DND-41 (cell line): ENCODE measurements at regions not wholly inside any gene's neighbourhood (a gene's known extent, or its start where the extent isn't known, plus 50 kb on each side); places are given as distances from the start of the nearest gene placed in this dataset.
A peak's percentile ranks its signal among the peaks of the same experiment; 100 is the strongest.

Source experiments
- ATAC-seq: fragments of 200-7000 bp; cut with Tn5 transposase; 3 replicates; pipeline ENCODE4 v1.9.1; 2021; ENCODE audit warnings: low read depth; ENCODE audit not compliant: insufficient read depth
- DNase-seq: peaks from one replicate; pipeline ENCODE4 v3.0.0-alpha.2; 2020
- H2AFZ ChIP-seq: 2 replicates; pipeline ENCODE4 v1.6.0; 2012; ENCODE audit warnings: low read depth, low read length
- H3K27ac ChIP-seq: 2 replicates; pipeline ENCODE4 v1.5.1; 2012; ENCODE audit warnings: low read length, inconsistent platforms
- H3K27me3 ChIP-seq: fragments of 200-600 bp; sonication (generic); 2 replicates; pipeline ENCODE4 v1.6.0; 2012; ENCODE audit warnings: low read length, mild to moderate bottlenecking, inconsistent platforms; ENCODE audit not compliant: insufficient read depth, poor library complexity
- H3K36me3 ChIP-seq: 2 replicates; pipeline ENCODE4 v1.5.1; 2012; ENCODE audit warnings: low read length, inconsistent platforms; ENCODE audit not compliant: insufficient read depth
- H3K4me1 ChIP-seq: 2 replicates; pipeline ENCODE4 v1.5.1; 2012; ENCODE audit warnings: mild to moderate bottlenecking, low read length; ENCODE audit not compliant: insufficient read depth
- H3K4me2 ChIP-seq: 2 replicates; pipeline ENCODE4 v1.6.0; 2012; ENCODE audit warnings: mild to moderate bottlenecking, moderate library complexity, low read length, inconsistent platforms; ENCODE audit not compliant: insufficient read depth
- H3K4me3 ChIP-seq, 2 experiments: fragments of 200-600 bp in 1 of 2; shearing (Covaris generic) in 1 of 2; 2 replicates each; pipeline ENCODE4 v1.5.1; 2012 to 2016; ENCODE audit warnings: inconsistent platforms in 2 of 2, low read length in 2 of 2, mild to moderate bottlenecking in 2 of 2, low read depth in 1 of 2, moderate library complexity in 1 of 2
- H3K79me2 ChIP-seq: 2 replicates; pipeline ENCODE4 v1.6.0; 2012; ENCODE audit warnings: low read length, inconsistent platforms; ENCODE audit not compliant: insufficient read depth
- H3K9ac ChIP-seq: 2 replicates; pipeline ENCODE4 v1.6.0; 2012; ENCODE audit warnings: low read depth, mild to moderate bottlenecking, inconsistent platforms, low read length, moderate library complexity
- H3K9me3 ChIP-seq: 2 replicates; pipeline ENCODE4 v1.5.1; 2012; ENCODE audit warnings: low read length, moderate library complexity, mild to moderate bottlenecking, inconsistent platforms; ENCODE audit not compliant: insufficient read depth, severe bottlenecking
- H4K20me1 ChIP-seq: 2 replicates; pipeline ENCODE4 v1.6.0; 2012; ENCODE audit warnings: low read length; ENCODE audit not compliant: insufficient read depth
- EZH2 ChIP-seq: IDR thresholded peaks from 3 replicates; pipeline ENCODE4 v1.6.1; 2012; ENCODE audit warnings: borderline replicate concordance, low read depth, mild to moderate bottlenecking, moderate library complexity, low read length, inconsistent platforms; ENCODE audit not compliant: severe bottlenecking
- TF ChIP-seq, protein P1 (sequence below): IDR thresholded peaks from 2 replicates; pipeline ENCODE4 v1.5.1; 2012; ENCODE audit warnings: borderline replicate concordance, low read length, moderate library complexity, mild to moderate bottlenecking; ENCODE audit not compliant: poor library complexity, severe bottlenecking; ENCODE audit errors: extremely low read depth

DNA sequence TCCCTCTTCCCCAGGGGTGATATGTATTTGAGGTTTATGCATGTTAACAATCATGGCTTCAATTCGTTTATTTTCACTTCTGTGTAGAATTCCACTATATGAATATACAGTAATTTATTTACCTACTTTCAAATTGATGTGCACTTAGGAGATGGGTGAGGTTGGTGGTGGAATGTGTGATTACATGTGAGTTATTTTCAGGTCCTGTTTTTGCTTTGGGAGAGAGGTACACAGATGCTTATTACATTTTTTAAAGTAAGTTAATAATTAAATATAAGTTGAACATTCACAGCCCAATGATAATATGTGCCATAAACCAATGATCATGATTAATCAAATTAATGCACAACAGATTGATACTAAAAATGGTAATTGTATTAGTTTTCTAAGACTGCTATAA, 79.5 kb downstream of the SPRY1 start:
- Histone ChIP-seq H3K4me1 (0 out of 2 replicates have a peak, but pooled peaks cover 4% of the 10 kb centered on the region), H3K79me2 (no peaks in the 10 kb centered on the region), H3K4me2 (no peak overlapping the region), H2AFZ (no peak overlapping the region), H4K20me1 (no peaks in the 10 kb centered on the region), H3K27me3 (no peaks in the 10 kb centered on the region), H3K4me3 (no peak overlapping the region), H3K36me3 (no peaks in the 10 kb centered on the region), H3K27ac (no peak overlapping the region), H3K9ac (no peak overlapping the region), H3K9me3 (no peaks in the 10 kb centered on the region)
- no peak for TF ChIP-seq EZH2
- TF ChIP-seq, protein P1, sequence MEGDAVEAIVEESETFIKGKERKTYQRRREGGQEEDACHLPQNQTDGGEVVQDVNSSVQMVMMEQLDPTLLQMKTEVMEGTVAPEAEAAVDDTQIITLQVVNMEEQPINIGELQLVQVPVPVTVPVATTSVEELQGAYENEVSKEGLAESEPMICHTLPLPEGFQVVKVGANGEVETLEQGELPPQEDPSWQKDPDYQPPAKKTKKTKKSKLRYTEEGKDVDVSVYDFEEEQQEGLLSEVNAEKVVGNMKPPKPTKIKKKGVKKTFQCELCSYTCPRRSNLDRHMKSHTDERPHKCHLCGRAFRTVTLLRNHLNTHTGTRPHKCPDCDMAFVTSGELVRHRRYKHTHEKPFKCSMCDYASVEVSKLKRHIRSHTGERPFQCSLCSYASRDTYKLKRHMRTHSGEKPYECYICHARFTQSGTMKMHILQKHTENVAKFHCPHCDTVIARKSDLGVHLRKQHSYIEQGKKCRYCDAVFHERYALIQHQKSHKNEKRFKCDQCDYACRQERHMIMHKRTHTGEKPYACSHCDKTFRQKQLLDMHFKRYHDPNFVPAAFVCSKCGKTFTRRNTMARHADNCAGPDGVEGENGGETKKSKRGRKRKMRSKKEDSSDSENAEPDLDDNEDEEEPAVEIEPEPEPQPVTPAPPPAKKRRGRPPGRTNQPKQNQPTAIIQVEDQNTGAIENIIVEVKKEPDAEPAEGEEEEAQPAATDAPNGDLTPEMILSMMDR: no peak
- DNase-seq (no peak), ATAC-seq (no peak)

DNA sequence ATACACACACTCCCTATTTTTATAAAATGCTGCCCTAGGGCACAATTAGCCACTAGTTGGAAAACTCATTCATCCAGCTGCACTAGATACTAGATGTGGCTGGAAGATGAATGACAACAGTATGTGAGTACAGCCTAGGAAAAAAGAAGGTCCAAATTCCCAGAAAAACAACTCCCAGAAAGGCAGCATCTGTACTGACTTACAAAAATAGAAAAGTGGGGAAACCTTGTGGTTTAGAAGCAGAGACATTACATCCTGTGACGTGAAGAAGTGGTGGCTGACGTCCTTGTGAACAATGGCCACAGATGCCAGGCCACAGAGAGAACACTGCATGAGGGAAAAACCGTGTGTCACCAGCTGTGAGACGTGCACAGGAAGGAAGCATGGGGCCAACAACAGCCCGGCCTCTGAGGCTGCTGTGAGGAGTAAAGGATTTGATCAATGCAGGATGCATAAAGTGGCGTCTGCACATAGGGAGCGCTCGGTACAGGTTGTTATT, 81.2 kb downstream of the SPRY1 start:
- Histone ChIP-seq H3K4me2 (no peak overlapping the region), H2AFZ (no peak overlapping the region)
- peak; percentile 74 for DNase-seq

GRCh38 chr4:123478859-123479345, 82.3 kb downstream of the SPRY1 start:
- DNase-seq (no peak), ATAC-seq (no peak)
- H2AFZ ChIP-seq: no peak overlapping the region

More for the DNA sequence above, 81.2 kb downstream of the SPRY1 start:
- Histone ChIP-seq H3K36me3 (no peaks in the 10 kb centered on the region), H4K20me1 (no peaks in the 10 kb centered on the region), H3K27ac (no peak overlapping the region), H3K9ac (no peak overlapping the region), H3K9me3 (no peaks in the 10 kb centered on the region), H3K27me3 (no peaks in the 10 kb centered on the region), H3K4me3 (no peak overlapping the region), H3K4me1 (0 out of 2 replicates have a peak, but pooled peaks cover 4% of the 10 kb centered on the region), H3K79me2 (no peaks in the 10 kb centered on the region)
- TF ChIP-seq EZH2: no peak
- TF ChIP-seq, protein P1: no peak
- ATAC-seq: peak; percentile 97

More at GRCh38 chr4:123478859-123479345, 82.3 kb downstream of the SPRY1 start:
- Histone ChIP-seq H3K27me3 (no peaks in the 10 kb centered on the region), H3K36me3 (no peaks in the 10 kb centered on the region), H3K4me1 (0 out of 2 replicates have a peak, but pooled peaks cover 4% of the 10 kb centered on the region), H3K4me2 (no peak overlapping the region), H3K79me2 (no peaks in the 10 kb centered on the region), H3K4me3 (no peak overlapping the region), H4K20me1 (no peaks in the 10 kb centered on the region), H3K27ac (no peak overlapping the region), H3K9ac (no peak overlapping the region), H3K9me3 (no peaks in the 10 kb centered on the region)
- no peak for TF ChIP-seq EZH2
- TF ChIP-seq, protein P1: no peak
